ENCODE measurements at regions not wholly inside any gene's neighbourhood (a gene's known extent, or its start where the extent isn't known, plus 50 kb on each side); places are given as distances from the start of the nearest gene placed in this dataset.

DNA sequence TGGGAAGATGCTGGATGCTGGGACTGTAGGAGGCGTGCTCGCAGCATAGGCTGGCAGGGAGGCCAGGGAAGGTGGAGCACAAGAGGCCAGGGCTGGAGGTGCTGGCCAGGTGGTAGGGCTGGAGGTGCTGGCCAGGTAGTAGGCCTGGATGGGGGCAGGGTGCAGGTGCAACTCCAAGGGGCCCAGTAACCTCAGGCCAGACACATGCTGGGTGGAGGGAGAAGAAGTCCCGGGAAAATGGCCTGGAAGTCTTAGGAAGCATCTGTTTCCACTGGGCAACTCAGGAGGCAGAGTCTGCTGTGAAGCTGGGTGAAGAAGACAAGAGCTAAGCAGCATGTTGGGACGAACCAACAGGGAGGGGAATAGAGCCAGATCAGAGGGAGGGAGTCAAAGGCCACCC is 665.2 kb downstream of the BCL11B start:
- TF ChIP-seq ZNF114 (tag by site-specific recombination; IDR thresholded peaks at IDR 0.05) (no peak), OSR2 (tag by site-specific recombination; IDR thresholded peaks at IDR 0.05) (no peak), GLI4 (tag by site-specific recombination; IDR thresholded peaks at IDR 0.05) (no peak), ZNF239 (tag by site-specific recombination; IDR thresholded peaks at IDR 0.05) (no peak), ZNF837 (tag by site-specific recombination; IDR thresholded peaks at IDR 0.05) (no peak), MZF1 (tag by site-specific recombination; IDR thresholded peaks at IDR 0.05; ENCODE audit: borderline replicate concordance) (no peak), ZSCAN30 (tag by site-specific recombination; IDR thresholded peaks at IDR 0.05) (no peak)
- TF ChIP-seq, protein P1, sequence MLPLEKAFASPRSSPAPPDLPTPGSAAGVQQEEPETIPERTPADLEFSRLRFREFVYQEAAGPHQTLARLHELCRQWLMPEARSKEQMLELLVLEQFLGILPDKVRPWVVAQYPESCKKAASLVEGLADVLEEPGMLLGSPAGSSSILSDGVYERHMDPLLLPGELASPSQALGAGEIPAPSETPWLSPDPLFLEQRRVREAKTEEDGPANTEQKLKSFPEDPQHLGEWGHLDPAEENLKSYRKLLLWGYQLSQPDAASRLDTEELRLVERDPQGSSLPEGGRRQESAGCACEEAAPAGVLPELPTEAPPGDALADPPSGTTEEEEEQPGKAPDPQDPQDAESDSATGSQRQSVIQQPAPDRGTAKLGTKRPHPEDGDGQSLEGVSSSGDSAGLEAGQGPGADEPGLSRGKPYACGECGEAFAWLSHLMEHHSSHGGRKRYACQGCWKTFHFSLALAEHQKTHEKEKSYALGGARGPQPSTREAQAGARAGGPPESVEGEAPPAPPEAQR (tag by site-specific recombination; IDR thresholded peaks at IDR 0.05), result no peak
- TF ChIP-seq, protein P2, sequence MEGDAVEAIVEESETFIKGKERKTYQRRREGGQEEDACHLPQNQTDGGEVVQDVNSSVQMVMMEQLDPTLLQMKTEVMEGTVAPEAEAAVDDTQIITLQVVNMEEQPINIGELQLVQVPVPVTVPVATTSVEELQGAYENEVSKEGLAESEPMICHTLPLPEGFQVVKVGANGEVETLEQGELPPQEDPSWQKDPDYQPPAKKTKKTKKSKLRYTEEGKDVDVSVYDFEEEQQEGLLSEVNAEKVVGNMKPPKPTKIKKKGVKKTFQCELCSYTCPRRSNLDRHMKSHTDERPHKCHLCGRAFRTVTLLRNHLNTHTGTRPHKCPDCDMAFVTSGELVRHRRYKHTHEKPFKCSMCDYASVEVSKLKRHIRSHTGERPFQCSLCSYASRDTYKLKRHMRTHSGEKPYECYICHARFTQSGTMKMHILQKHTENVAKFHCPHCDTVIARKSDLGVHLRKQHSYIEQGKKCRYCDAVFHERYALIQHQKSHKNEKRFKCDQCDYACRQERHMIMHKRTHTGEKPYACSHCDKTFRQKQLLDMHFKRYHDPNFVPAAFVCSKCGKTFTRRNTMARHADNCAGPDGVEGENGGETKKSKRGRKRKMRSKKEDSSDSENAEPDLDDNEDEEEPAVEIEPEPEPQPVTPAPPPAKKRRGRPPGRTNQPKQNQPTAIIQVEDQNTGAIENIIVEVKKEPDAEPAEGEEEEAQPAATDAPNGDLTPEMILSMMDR (tag by site-specific recombination; IDR thresholded peaks at IDR 0.05), result no peak
- TF ChIP-seq, protein P3, sequence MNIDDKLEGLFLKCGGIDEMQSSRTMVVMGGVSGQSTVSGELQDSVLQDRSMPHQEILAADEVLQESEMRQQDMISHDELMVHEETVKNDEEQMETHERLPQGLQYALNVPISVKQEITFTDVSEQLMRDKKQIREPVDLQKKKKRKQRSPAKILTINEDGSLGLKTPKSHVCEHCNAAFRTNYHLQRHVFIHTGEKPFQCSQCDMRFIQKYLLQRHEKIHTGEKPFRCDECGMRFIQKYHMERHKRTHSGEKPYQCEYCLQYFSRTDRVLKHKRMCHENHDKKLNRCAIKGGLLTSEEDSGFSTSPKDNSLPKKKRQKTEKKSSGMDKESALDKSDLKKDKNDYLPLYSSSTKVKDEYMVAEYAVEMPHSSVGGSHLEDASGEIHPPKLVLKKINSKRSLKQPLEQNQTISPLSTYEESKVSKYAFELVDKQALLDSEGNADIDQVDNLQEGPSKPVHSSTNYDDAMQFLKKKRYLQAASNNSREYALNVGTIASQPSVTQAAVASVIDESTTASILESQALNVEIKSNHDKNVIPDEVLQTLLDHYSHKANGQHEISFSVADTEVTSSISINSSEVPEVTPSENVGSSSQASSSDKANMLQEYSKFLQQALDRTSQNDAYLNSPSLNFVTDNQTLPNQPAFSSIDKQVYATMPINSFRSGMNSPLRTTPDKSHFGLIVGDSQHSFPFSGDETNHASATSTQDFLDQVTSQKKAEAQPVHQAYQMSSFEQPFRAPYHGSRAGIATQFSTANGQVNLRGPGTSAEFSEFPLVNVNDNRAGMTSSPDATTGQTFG (tag by site-specific recombination; IDR thresholded peaks at IDR 0.05; ENCODE audit: borderline replicate concordance), result no peak
- TF ChIP-seq, protein P4, sequence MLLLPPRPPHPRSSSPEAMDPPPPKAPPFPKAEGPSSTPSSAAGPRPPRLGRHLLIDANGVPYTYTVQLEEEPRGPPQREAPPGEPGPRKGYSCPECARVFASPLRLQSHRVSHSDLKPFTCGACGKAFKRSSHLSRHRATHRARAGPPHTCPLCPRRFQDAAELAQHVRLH (tag by site-specific recombination; IDR thresholded peaks at IDR 0.05), result no peak
- TF ChIP-seq, protein P5, sequence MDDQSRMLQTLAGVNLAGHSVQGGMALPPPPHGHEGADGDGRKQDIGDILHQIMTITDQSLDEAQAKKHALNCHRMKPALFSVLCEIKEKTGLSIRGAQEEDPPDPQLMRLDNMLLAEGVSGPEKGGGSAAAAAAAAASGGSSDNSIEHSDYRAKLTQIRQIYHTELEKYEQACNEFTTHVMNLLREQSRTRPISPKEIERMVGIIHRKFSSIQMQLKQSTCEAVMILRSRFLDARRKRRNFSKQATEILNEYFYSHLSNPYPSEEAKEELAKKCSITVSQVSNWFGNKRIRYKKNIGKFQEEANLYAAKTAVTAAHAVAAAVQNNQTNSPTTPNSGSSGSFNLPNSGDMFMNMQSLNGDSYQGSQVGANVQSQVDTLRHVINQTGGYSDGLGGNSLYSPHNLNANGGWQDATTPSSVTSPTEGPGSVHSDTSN (CRISPR knock-in tag; IDR thresholded peaks at IDR 0.05), result no peak
- TF ChIP-seq, protein P6, sequence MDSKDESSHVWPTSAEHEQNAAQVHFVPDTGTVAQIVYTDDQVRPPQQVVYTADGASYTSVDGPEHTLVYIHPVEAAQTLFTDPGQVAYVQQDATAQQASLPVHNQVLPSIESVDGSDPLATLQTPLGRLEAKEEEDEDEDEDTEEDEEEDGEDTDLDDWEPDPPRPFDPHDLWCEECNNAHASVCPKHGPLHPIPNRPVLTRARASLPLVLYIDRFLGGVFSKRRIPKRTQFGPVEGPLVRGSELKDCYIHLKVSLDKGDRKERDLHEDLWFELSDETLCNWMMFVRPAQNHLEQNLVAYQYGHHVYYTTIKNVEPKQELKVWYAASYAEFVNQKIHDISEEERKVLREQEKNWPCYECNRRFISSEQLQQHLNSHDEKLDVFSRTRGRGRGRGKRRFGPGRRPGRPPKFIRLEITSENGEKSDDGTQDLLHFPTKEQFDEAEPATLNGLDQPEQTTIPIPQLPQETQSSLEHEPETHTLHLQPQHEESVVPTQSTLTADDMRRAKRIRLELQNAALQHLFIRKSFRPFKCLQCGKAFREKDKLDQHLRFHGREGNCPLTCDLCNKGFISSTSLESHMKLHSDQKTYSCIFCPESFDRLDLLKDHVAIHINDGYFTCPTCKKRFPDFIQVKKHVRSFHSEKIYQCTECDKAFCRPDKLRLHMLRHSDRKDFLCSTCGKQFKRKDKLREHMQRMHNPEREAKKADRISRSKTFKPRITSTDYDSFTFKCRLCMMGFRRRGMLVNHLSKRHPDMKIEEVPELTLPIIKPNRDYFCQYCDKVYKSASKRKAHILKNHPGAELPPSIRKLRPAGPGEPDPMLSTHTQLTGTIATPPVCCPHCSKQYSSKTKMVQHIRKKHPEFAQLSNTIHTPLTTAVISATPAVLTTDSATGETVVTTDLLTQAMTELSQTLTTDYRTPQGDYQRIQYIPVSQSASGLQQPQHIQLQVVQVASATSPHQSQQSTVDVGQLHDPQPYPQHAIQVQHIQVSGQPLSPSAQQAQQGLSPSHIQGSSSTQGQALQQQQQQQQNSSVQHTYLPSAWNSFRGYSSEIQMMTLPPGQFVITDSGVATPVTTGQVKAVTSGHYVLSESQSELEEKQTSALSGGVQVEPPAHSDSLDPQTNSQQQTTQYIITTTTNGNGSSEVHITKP (tag by site-specific recombination; IDR thresholded peaks at IDR 0.05), result no peak
